GM12891 (cell line): ENCODE measurements at regions not wholly inside any gene's neighbourhood (a gene's known extent, or its start where the extent isn't known, plus 50 kb on each side); places are given as distances from the start of the nearest gene placed in this dataset.
"Not testable (repeated sequence)": the region's sequence is repeated elsewhere in the genome, so short reads cannot be mapped to it uniquely, and the experiment has no call there.

Source experiments
- DNase-seq: peaks from one replicate; pipeline ENCODE4 v3.0.0; 2011; ENCODE audit warnings: low spot score; ENCODE audit not compliant: insufficient read length
- FAIRE-seq: peaks from 2 replicates; lab custom pipeline; 2011; peaks lifted over from hg19 to GRCh38; lab: Jason Lieb, UNC
- PAX5 ChIP-seq: IDR thresholded peaks from 2 replicates; pipeline ENCODE4 v1.6.1; 2011; ENCODE audit warnings: low read length, moderate library complexity, mild to moderate bottlenecking; ENCODE audit not compliant: insufficient read depth, severe bottlenecking
- POLR2A ChIP-seq: IDR thresholded peaks from 2 replicates; pipeline ENCODE4 v1.6.1; 2011; ENCODE audit warnings: low read depth, low read length, control low read depth
- POLR2AphosphoS5 ChIP-seq: IDR thresholded peaks from 2 replicates; pipeline ENCODE4 v1.6.1; 2011; ENCODE audit warnings: low read depth, low read length, control low read depth
- POU2F2 ChIP-seq: IDR thresholded peaks from 2 replicates; pipeline ENCODE4 v1.6.1; 2011; ENCODE audit warnings: low read depth, mild to moderate bottlenecking, control low read depth, low read length, moderate library complexity
- SPI1 ChIP-seq: IDR thresholded peaks from 2 replicates; pipeline ENCODE4 v1.6.1; 2011; ENCODE audit warnings: low read depth, low read length, control low read depth
- TAF1 ChIP-seq: IDR thresholded peaks from 2 replicates; pipeline ENCODE4 v1.6.1; 2011; ENCODE audit warnings: low read depth, low read length, control low read depth

DNA sequence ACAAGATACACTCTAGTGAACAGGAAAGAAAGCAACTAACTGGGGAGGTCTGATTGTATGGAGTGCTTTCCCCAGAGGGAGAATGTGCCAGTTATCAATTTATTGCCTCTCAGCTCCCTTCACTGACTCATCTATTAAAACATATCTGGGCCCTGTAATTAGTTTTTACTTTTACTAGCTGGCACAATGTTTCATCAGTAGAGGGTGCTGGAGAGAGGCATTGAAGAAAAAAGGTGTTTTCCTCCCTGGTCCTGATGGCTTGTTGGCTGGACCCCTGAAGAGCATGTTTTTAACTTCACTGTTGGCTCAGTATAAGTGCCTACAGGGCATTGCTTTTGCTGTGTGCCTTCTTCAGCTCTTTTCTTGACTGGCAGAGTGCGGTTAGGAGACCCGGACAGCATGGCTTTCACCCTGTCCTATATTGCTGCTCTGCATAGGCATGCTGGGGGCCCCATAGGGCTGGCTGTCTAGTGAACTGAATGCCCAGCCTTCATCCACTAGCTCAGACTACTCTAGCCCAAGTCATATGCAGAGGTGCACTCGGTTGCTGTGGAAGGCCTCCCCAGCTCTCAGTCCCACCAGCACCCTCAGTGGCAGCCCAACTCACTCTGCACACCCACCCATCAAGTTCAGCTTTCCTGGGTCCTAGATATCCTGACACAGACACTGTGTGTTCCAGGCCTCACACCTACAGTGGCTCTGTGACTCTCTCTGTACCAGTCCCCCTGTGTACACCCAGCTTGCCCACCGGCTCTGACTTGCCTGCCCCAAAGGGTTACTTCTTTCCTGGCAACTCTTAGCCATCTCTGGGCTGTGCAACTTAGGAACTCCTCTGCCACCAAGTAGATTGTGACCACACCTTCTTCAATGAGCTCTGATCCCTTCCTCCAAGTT is 62.3 kb upstream of the ACYP2 start:
- FAIRE-seq = peak; percentile 69
- no peak for DNase-seq
- TF ChIP-seq POLR2AphosphoS5 (no peak), POLR2A (no peak), TAF1 (no peak), SPI1 (no peak)

DNA sequence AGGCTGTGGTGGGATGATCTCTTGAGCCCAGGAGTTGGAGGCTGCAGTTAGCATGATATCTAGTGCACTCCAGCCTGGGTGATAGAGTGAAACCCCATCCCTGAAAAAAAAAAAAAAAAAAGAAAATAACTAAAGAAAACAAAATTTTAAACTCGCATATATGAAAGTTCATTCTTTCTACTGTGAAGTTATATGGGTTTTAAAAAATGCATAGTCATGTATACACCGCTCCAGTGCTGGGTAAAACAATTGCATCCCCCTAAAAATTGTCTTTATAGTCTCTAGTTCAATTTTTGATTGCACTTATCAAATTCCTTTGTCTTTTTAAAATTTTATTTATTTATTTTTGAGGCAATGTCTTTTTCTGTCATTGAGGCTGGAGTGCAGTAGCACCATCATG is 65.0 kb upstream of the ACYP2 start:
- TF ChIP-seq TAF1 (no peak), SPI1 (no peak), POLR2AphosphoS5 (no peak), POLR2A (no peak), POU2F2 (no peak), PAX5 (no peak)
- FAIRE-seq = no peak

DNA sequence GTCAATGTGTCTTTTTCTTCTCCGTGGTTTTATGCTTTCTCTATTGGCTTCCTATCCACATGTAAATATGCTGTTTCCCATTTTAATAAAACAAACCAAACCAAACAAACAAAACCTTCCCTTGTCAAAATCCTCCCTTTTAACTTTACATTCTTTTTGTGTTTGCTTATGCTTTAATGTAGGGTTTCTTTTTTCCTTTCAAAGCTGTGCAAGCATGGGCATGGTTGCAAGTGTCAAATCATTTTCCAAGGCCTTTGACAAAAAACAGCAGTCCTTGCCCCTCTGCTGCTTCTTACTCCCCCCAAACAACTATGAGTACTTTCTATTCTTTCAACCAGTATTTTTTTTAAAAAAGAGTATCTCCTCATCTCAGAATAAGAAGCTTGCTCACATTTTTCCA is 66.0 kb upstream of the ACYP2 start:
- DNase-seq = no peak
- no peak for FAIRE-seq
- TF ChIP-seq SPI1 (no peak), POLR2AphosphoS5 (no peak), POLR2A (no peak), POU2F2 (no peak), PAX5 (no peak), TAF1 (no peak)

More for the DNA sequence above, 65.0 kb upstream of the ACYP2 start:
- no peak for DNase-seq

DNA sequence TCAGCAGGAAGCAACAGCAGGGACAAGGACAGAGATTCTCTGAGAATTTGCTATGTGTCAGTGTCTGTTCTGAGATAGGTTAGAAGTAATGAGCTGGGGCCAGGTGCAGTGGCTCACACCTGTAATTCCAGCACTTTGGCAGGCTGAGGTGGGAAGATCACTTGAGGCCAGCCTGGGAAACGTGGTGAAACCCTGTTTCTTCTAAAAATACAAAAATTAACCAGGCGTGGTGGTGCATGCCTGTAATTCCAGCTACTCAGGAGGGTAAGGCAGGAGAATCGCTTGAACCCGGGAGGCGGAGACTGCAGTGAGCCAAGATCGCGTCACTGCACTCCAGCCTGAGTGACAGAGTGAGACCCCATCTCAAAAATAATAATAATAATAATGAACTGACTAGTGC is 66.5 kb upstream of the ACYP2 start:
- not testable (repeated sequence) for DNase-seq, FAIRE-seq

DNA sequence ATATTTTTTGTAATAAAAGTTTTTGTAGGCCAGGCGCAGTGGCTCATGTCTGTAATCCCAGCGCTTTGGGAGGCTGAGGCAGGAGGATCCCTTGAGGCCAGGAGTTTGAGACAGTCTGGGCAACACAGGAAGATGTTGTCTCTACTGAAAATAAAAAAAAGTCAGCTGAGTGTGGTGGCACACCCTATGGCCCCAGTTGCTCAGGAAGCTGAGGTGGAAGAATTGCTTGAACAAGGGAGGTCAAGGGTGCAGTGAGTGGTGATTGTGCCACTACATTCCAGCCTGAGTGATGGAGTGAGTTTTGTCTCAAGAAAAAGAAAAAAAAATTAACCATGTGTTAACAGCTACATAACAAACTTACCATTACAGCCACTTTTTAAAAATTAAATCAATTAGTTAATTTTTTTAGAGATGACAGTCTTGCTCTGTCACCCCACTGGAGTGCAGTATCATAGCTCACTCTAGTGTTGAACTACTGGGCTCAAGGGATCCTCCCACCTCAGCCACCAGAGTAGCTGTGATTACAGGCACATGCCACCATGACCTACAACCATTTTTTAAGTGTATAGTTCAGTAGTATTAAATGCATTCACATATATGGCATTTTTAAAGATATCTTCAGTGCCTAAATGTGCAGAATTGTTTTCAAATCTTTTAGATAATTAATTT is 67.2 kb upstream of the ACYP2 start:
- no peak for FAIRE-seq
- no peak for DNase-seq
- TF ChIP-seq POLR2A (no peak), POU2F2 (no peak), PAX5 (no peak), SPI1 (no peak), POLR2AphosphoS5 (no peak), TAF1 (no peak)

DNA sequence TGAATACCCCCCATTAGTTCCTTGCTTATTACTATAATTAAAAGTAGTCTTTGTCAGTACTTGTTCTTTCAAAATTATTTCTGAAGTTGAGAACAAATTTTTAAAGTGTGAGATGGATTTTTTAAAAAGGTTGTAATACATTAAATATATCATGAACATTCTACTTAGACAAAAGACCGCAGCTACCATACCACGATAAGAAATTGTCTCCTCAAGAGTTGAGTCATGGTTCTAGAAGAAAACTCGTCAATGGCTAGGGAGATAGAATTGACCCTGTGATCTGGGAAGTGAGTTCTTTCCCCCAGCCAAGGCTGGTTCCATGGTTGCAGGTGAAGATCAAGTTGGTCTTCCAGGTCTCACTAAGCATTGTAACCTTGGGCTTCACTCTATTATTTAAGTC is 67.8 kb upstream of the ACYP2 start:
- DNase-seq = no peak
- no peak for FAIRE-seq
- TF ChIP-seq POLR2A = no peak
- no peak for TF ChIP-seq PAX5
- no peak for TF ChIP-seq POLR2AphosphoS5
- no peak for TF ChIP-seq TAF1
- no peak for TF ChIP-seq SPI1
- no peak for TF ChIP-seq POU2F2

DNA sequence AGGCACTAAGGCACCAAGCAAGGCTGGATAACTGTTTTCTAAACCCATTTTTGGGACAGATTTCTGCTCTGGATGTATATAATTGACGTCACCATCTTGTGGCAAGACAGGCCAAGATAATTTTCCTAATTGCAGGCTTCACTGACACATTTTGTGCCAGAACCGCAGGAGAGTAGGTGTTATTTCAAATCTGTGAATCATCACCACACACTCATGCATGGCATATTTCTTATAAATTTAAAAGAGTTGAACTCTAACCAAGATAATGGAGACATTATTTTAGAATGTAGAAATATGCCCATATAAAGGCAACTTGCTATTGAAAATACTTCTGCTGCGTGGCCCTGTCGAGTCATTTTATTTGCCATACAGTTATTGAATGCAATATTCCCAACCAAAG is 68.3 kb upstream of the ACYP2 start:
- FAIRE-seq = no peak
- no peak for DNase-seq
- TF ChIP-seq POLR2AphosphoS5 = no peak
- no peak for TF ChIP-seq POLR2A
- TF ChIP-seq SPI1 = no peak
- TF ChIP-seq PAX5 = no peak
- TF ChIP-seq TAF1 = no peak
- no peak for TF ChIP-seq POU2F2

DNA sequence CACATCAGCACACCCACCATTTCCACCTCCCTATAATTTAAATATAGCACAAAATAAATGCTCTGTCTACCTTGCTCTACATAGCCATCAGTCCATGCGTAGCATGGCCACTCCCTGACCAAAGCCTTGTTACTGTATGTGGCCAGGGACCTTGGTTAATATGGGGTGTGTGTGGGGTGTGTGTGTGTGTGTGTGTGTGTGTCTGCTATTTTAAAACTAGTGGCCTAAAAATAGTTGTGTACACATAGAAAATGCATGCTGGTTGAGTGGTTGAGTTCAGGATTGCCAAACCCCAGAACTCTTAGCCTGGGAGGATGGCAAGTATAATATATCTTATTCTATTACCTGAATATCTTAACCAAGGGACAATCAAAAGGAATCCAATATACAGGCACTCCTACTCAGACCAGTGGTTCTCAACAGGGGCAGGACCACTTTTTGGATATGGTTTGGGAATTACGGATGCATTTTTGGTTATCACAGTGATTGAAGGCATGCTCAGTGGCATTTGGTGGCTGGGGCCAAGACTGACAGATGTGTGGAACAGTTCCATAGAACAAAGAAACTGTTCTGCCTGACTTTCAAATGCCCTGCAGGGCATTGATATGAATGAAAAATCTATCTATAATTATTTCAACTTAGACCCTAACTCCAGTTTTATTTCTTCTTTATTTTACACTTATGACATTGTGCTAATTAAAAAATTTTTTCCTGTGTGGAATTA is 72.3 kb upstream of the PSME4 start:
- FAIRE-seq (no peak), DNase-seq (no peak)
- no peak for TF ChIP-seq PAX5
- no peak for TF ChIP-seq TAF1
- TF ChIP-seq POLR2A = no peak
- TF ChIP-seq POLR2AphosphoS5 = no peak
- no peak for TF ChIP-seq POU2F2
- no peak for TF ChIP-seq SPI1

DNA sequence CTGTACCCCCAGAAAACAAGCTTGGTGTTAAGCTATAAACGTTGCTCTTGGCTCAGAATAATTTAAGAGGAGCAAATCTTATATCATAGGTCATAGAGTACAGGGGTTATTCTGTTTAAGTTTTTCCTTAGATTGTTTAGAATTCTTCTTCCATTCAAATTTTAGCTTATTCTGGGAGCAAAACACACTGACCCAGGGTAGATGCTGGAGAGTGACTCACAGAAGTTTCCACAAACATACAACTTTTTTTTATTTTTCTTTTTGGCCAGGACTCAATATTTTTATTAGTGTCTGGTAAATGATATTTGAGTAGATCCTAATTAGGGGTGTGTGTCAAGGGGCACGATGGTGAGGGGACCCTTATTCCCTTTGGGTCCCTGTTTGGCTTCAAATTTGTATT is 71.5 kb upstream of the PSME4 start:
- TF ChIP-seq POU2F2 (no peak), POLR2AphosphoS5 (no peak)
- FAIRE-seq (no peak), DNase-seq (no peak)

DNA sequence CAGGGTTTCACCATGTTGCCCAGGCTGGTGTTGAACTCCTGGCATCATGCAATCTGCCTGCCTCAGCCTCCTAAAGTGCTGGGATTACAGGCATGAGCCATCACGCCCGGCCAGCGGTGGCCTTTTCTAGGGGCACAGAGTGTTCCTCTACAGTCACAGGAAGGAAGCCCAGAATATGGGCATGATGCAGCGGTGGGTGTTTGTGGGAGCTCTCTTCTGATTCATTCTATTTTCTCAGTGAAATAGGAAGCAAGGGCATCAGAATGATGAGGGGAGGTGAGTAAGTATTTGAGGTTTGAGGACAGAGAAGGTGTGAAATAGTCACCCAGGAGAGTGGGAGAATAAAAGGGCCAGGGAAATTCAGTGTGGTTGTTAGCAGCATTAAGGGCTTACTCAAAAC is 70.3 kb upstream of the PSME4 start:
- FAIRE-seq = no peak
- TF ChIP-seq TAF1 (no peak), PAX5 (no peak), POU2F2 (no peak), POLR2A (no peak), POLR2AphosphoS5 (no peak), SPI1 (no peak)

More for the DNA sequence above, 70.3 kb upstream of the PSME4 start:
- DNase-seq = no peak
